Breast epithelium (tissue), 4 donors: ENCODE measurements at regions not wholly inside any gene's neighbourhood (a gene's known extent, or its start where the extent isn't known, plus 50 kb on each side); places are given as distances from the start of the nearest gene placed in this dataset.
"Not testable (repeated sequence)": the region's sequence is repeated elsewhere in the genome, so short reads cannot be mapped to it uniquely, and the experiment has no call there.

Source experiments
- DNase-seq, 2 donors: peaks; one replicate each; pipeline ENCODE4 v3.0.0-alpha.2; 2019; ENCODE audit warnings: low spot score in 2 of 2
- H3K27ac ChIP-seq, 2 donors: fragments of 200-600 bp; sonication (generic) in 1 of 2; one replicate each; pipeline ENCODE4 v1.5.1; 2016 to 2019; ENCODE audit warnings: mild to moderate bottlenecking in 1 of 2
- H3K27me3 ChIP-seq, 2 donors: fragments of 200-600 bp; sonication (generic) in 1 of 2; one replicate each; pipeline versions ENCODE4 v1.5.1 to v1.6.0; 2017 to 2019; ENCODE audit warnings: control low read depth in 1 of 2, mild to moderate bottlenecking in 1 of 2
- H3K36me3 ChIP-seq: fragments of 200-600 bp; one replicate; pipeline ENCODE4 v1.5.1; 2019
- H3K4me1 ChIP-seq, 2 donors: fragments of 200-600 bp; sonication (generic); one replicate each; pipeline ENCODE4 v1.5.1; 2016 to 2019; ENCODE audit warnings: control low read depth in 1 of 2
- H3K4me3 ChIP-seq, 3 donors: fragments of 200-600 bp; sonication (generic); 1 replicate in 2 of 3; 2 replicates in 1 of 3; pipeline ENCODE4 v1.5.1; 2016 to 2019; ENCODE audit warnings: mild to moderate bottlenecking in 3 of 3, moderate library complexity in 2 of 3
- H3K9me3 ChIP-seq, 2 donors: fragments of 200-600 bp; sonication (generic) in 1 of 2; one replicate each; pipeline ENCODE4 v1.5.1; 2016 to 2019; ENCODE audit warnings: control low read depth in 1 of 2
- POLR2A ChIP-seq: fragments of 450-650 bp; IDR thresholded peaks from one replicate; pipeline ENCODE4 v1.6.1; 2016; ENCODE audit warnings: antibody characterized with exemption, mild to moderate bottlenecking, moderate library complexity
- POLR2AphosphoS5 ChIP-seq, 3 donors: sonication (generic); formaldehyde crosslinking; IDR thresholded peaks; one replicate each; pipeline ENCODE4 v1.6.1; 2017; ENCODE audit warnings: antibody characterized with exemption in 3 of 3
- intact Hi-C: fragments of 100-400 bp; cut with DNase I; formaldehyde crosslinking; loops from one replicate; pipeline ENCODE4 v1.15.1; 2023; ENCODE audit warnings: low total_unique reads
- TF ChIP-seq, protein P1 (sequence below), 3 donors: fragments of 450-650 bp; IDR thresholded peaks; one replicate each; pipeline ENCODE4 v1.5.1; 2016 to 2017; ENCODE audit warnings: antibody characterized with exemption in 3 of 3, mild to moderate bottlenecking in 3 of 3, moderate library complexity in 3 of 3

DNA sequence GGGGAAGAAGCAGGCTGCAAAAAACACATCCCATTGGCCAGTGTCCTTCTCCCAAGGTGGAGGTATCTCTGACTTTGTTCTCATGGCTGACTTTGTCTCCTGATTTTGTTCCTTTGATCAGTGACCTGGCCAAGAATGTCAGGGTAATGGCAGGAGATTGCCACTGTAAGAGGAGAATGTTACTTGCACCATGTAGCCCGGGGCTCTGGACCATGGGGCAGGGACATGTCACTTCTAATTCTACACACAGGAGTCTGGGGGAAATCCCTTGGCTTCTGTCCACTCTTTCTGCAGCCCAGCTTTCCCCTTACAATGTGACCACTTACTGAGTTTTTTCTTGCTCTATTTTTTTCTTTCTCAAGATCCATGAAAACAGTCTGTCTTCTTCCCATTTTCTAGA lies 87.7 kb upstream of the LRRN2 start:
- H3K27me3 ChIP-seq, result no peaks in the 10 kb centered on the region
- H3K4me1 ChIP-seq, result no peaks in the 10 kb centered on the region
- H3K9me3 ChIP-seq, result no peaks in the 10 kb centered on the region
- TF ChIP-seq POLR2A, result no peak
- no peak for TF ChIP-seq POLR2AphosphoS5 (IDR thresholded peaks at IDR 0.05)
- TF ChIP-seq, protein P1, sequence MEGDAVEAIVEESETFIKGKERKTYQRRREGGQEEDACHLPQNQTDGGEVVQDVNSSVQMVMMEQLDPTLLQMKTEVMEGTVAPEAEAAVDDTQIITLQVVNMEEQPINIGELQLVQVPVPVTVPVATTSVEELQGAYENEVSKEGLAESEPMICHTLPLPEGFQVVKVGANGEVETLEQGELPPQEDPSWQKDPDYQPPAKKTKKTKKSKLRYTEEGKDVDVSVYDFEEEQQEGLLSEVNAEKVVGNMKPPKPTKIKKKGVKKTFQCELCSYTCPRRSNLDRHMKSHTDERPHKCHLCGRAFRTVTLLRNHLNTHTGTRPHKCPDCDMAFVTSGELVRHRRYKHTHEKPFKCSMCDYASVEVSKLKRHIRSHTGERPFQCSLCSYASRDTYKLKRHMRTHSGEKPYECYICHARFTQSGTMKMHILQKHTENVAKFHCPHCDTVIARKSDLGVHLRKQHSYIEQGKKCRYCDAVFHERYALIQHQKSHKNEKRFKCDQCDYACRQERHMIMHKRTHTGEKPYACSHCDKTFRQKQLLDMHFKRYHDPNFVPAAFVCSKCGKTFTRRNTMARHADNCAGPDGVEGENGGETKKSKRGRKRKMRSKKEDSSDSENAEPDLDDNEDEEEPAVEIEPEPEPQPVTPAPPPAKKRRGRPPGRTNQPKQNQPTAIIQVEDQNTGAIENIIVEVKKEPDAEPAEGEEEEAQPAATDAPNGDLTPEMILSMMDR (IDR thresholded peaks at IDR 0.05), result no peak
- DNase-seq, result no peak
- H3K4me3 ChIP-seq, result no peak overlapping the region
- no peak overlapping the region for H3K27ac ChIP-seq
- intact Hi-C loops, result no loop called here
- H3K36me3 ChIP-seq, result no peaks in the 10 kb centered on the region

DNA sequence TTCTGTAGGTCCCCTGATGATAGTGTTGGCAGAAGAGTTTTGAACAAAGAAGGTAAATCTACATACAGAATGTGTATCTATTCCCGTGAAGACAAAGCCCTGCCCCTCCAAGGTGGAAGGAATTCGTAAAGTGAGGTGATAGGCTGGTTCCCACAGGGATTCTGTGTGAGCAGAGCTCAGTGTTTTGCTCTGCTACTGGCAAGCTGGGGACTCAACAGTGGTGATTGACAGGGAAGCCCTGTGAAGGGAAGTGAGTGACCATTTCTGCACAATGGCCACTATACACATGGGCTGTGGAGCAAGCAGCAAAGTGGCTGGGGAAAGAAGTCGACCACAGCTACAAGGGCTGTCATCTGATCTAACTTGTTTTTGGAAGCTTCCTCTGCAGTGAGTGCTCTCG lies 90.0 kb upstream of the LRRN2 start:
- H3K27me3 ChIP-seq, result no peaks in the 10 kb centered on the region
- no peaks in the 10 kb centered on the region for H3K36me3 ChIP-seq
- intact Hi-C loops, result no loop called here
- no peaks in the 10 kb centered on the region for H3K4me1 ChIP-seq
- no peak for DNase-seq
- H3K4me3 ChIP-seq, result no peak overlapping the region
- TF ChIP-seq POLR2A (no peak), POLR2AphosphoS5 (IDR thresholded peaks at IDR 0.05) (no peak)
- TF ChIP-seq, protein P1 (IDR thresholded peaks at IDR 0.05), result no peak
- no peak overlapping the region for H3K27ac ChIP-seq
- H3K9me3 ChIP-seq, result no peaks in the 10 kb centered on the region

DNA sequence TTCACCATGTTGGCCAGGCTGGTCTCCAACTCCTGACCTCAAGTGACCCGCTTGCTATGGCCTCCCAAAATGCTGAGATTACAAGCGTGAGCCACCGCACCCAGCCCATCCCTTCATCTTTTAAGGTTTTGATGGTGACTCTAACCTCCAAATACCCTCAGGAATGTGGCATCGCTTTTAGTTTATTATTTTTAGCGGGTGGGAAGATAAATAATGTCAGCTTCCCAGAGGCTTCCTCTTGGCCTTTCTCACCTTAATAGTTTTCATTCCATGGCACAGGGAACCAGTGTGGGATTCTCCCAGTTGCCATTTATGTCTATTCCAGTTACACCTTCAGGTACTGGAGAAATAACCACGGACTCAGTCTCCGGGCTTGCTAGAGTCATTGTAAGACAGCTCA lies 92.1 kb upstream of the LRRN2 start:
- Histone ChIP-seq H3K4me1 (no peaks in the 10 kb centered on the region), H3K4me3 (no peak overlapping the region), H3K27me3 (no peaks in the 10 kb centered on the region), H3K9me3 (no peaks in the 10 kb centered on the region), H3K27ac (no peak overlapping the region), H3K36me3 (no peaks in the 10 kb centered on the region)
- no peak for TF ChIP-seq POLR2A
- TF ChIP-seq, protein P1 (IDR thresholded peaks at IDR 0.05), result no peak
- no peak for TF ChIP-seq POLR2AphosphoS5 (IDR thresholded peaks at IDR 0.05)
- intact Hi-C loops, result no loop called here
- no peak for DNase-seq

DNA sequence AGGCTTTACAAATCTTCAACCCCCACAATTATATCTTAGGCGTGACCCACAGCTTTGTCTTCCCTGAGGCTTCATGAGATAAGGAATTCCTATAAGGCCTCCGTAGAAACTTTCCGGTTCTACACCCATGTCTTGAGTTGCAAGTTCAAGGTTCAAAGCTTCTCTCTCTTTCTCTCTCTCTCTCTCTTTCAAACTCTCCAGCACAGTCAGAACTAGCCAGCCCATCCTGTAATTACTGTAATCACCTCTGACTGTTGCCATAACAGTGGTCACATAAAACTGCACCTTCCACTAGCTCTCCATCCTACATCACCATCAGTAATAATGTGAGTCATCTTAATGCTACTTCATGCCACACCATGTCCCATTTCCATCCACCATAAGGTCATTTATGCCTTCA lies 90.0 kb upstream of the NFASC start:
- no peaks in the 10 kb centered on the region for H3K4me1 ChIP-seq
- no peak for DNase-seq
- H3K27ac ChIP-seq, result no peak overlapping the region
- H3K4me3 ChIP-seq, result no peak overlapping the region
- H3K9me3 ChIP-seq, result no peaks in the 10 kb centered on the region
- H3K27me3 ChIP-seq, result no peaks in the 10 kb centered on the region
- H3K36me3 ChIP-seq, result no peaks in the 10 kb centered on the region
- intact Hi-C loops, result no loop called here
- no peak for TF ChIP-seq POLR2A
- no peak for TF ChIP-seq POLR2AphosphoS5 (IDR thresholded peaks at IDR 0.05)
- TF ChIP-seq, protein P1 (IDR thresholded peaks at IDR 0.05), result no peak

DNA sequence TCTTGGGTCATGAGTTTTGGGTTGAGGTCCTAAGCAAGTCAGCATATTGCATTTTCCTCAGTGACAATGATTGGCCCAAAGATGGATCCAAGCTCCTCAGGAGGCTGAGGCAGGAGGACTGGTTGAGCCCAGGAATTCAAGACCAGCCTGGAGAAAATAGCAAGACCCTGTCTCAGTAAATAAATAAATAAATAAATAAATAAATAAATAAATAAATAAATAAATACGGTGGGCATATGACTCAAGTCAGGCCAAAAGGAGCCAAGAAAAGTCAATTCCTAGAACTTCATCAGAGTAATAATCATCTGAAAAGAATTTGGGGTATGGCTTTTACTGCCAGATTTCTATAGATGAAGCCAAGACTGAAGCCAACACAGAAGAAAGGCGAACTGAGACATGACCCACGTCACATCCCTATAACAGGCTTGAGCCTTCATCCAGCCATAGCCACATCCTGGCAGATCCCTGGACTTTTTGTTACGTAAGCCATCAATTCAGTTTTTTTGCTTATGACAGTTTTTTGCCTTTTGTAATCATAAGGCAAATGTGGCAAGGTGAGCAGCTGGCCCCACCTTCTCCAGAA lies 88.5 kb upstream of the NFASC start:
- Histone ChIP-seq H3K4me1 (no peaks in the 10 kb centered on the region), H3K27me3 (no peaks in the 10 kb centered on the region), H3K4me3 (no peak overlapping the region), H3K36me3 (no peaks in the 10 kb centered on the region), H3K27ac (no peak overlapping the region), H3K9me3 (no peaks in the 10 kb centered on the region)
- intact Hi-C loops, result no loop called here
- TF ChIP-seq, protein P1 (IDR thresholded peaks at IDR 0.05), result no peak
- TF ChIP-seq POLR2A, result no peak
- no peak for TF ChIP-seq POLR2AphosphoS5 (IDR thresholded peaks at IDR 0.05)
- no peak for DNase-seq

DNA sequence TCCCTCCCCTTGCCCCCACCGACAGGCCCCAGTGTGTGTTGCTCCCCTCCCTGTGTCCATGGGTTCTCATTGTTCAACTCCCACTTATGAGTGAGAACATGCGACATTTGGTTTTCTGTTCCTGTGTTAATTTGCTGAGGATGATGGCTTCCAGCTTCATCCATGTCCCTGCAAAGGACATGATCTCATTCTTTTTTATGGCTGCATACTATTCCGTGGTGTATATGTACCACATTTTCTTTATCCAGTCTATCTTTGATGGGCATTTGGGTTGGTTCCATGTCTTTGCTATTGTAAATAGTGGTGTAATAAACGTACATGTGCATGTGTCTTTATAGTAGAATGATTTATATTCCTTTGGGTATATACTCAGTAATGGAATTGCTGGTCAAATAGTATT lies 85.6 kb upstream of the NFASC start:
- H3K36me3 ChIP-seq, DNase-seq, intact Hi-C loops, H3K27ac ChIP-seq, H3K27me3 ChIP-seq, H3K4me1 ChIP-seq, H3K4me3 ChIP-seq, H3K9me3 ChIP-seq: not testable (repeated sequence)
